GM19468 (cell line): ENCODE measurements at regions not wholly inside any gene's neighbourhood (a gene's known extent, or its start where the extent isn't known, plus 50 kb on each side); places are given as distances from the start of the nearest gene placed in this dataset.

Experiments used
- ATAC-seq: cut with Tn5 transposase; IDR thresholded peaks from one replicate; pipeline ENCODE4 v1.9.1; 2021; ENCODE audit warnings: mild to moderate bottlenecking, moderate library complexity, moderate number of reproducible peaks; ENCODE audit not compliant: unreplicated experiment; ENCODE audit errors: extremely low read depth

GRCh38 chr18:38944446-38945024, 1378.9 kb upstream of the CELF4 start:
- no peak for ATAC-seq

DNA sequence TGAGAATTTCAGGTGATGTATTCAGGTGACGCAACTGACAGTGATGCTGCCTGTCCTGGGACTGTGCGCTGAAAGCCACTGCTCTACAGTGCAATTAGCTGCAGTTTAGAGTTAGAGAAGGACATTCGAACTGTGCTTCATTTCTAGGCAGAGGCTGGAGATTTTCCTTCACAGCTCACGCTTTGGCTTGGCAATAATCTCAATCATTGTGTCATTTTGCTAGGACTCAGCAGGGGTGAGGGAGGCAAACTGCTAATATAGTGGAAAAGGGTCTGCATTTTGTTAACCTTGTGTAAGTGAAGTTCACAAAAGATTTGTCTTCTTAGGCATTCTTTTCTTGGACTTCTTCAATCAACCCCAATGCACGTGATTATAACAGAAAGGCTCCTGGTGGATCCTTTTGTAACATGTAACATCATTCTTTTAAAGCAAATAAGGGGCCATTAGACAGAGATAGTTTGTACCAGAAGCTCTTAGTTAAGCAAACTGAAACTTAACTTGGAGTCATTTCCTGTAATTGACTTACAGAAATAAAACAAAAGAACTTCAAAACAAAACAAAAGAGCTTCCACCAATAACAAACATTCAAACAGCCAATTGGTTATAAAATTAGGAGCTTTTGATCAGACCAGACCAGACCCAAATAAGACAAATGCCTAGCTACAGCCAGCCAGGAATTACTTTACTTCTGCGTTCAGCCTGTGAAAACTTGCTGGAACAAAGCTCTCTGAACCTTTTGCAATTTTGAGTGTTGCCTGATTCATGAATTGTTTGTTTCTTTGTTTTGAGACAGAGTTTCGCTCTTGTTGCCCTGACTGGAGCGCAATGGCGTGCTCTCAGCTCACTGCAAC, 1376.3 kb upstream of the CELF4 start:
- no peak for ATAC-seq

- ATAC-seq = peak; percentile 86
These were observed 1375.4 kb upstream of the CELF4 start for GRCh38 chr18:38940863-38941531.

DNA sequence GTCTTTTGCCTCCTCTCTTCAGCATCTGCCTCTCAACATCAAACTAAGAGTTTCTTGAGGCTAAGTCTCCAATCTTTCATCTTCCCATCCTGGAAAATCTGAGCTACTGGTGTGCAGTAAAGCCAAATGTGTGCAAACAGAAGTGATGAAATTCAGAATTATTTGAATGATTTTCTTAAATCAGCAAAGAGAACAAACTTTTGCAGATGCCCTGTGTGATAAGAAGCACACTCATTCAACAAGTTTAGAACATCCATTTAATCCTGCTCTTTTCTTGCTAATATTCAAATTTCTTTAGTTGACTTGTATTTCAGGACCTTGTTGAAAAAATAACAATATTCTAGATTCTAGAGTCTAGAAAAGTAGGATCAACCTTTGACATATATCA, 1374.9 kb upstream of the CELF4 start:
- ATAC-seq = no peak

GRCh38 chr18:38933910-38934510, 1368.4 kb upstream of the CELF4 start:
- ATAC-seq = no peak

GRCh38 chr18:38933322-38933721, 1367.7 kb upstream of the CELF4 start:
- no peak for ATAC-seq

GRCh38 chr18:38932752-38933151, 1367.2 kb upstream of the CELF4 start:
- ATAC-seq = peak; percentile 30

DNA sequence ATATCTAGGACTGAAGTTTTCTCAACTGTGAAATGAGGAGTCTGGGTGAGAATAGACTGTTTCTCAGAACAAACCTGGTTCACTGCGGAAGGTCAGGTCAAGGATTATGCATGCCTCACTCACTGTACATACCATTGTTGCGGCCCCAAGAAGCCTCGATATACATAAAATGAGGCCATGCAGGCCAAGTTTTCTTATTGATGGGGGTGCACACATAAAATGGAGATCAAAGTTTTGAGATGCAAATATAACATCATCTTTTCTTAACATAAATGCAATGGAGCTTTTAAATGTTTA, 1366.1 kb upstream of the CELF4 start:
- ATAC-seq = no peak

DNA sequence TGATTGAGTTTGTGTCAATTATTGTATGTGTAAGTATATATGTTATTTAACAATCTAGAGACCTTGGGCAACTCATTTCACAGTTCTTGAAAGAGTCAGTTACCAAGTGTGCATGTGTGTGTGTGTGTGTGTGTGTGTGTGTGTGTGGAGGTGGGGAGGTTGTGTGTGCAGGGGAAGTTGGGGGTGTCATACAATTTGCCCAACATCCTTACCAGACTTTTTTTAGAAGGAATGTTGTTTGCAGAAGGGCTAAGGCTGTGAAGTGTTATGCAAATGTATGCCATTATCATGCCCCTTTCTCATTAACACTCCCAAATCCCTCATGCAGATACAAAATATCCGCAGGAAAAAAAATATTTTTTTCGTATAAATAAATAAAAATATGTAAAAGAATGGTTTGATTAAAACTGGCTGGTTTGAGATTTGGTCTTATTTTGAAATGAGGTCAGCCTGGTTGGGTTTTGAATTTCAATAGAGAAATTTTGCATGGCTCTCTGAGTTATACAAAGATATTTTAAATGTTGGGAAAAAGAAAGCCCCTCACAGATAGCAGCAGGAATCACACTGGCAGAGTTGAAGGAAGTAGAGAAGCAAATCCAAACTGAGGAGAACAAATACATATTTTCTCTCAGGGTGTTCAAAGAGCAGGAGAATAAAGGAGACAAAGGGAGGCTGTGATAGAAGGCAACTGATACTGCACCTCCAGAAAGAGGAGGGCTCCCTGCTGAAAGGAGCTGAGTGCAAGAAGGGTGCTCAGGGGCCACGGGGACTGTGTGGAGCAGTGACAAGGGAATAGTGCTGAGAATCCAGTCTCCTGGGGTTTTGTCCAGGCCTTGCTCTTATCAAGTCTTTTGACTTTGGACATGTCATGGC, 1365.5 kb upstream of the CELF4 start:
- ATAC-seq = no peak

DNA sequence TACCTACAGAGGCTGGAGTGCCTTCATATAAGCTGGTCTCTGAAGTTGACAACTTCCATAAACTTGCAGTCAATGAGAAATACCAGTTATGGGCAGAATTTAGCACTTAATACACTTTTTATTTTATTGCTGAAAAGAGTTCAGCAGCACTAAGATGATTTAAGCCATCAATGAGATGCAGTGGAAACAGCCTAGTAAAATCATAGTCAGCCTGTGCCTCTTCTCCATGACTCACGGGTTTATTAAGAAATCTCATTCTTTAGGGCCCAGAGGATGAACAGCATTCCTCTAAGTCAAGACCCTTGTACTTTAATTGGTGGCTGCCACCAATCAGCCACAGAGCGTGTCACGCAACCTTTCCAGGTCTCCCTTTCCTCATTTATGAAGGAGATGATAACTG, 1357.9 kb upstream of the CELF4 start:
- no peak for ATAC-seq

GRCh38 chr18:38923126-38923525, 1357.5 kb upstream of the CELF4 start:
- ATAC-seq = no peak

DNA sequence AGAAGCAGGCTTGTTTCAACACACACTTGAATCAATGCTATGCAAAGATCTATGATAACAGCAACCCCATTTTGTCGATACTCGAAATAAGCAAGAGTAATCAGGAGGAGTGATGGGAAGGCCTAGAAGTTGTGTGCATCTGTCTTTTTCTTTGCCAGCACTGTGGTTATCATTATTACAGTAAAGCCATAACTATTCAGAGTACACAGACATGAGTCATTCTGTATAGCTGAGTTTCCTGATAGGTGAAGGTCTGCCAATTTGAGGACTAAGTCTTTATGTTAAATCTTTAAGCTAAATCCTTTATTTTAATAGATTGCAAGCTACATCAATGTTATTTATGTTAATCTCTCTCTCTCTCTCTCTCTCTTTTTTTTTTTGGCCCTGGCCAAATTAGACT, 1344.4 kb upstream of the CELF4 start:
- no peak for ATAC-seq

- ATAC-seq = no peak
These were observed 1337.2 kb upstream of the CELF4 start for GRCh38 chr18:38902796-38903195.

GRCh38 chr18:38900445-38900844, 1334.8 kb upstream of the CELF4 start:
- ATAC-seq = no peak

- no peak for ATAC-seq
These were observed 1334.4 kb upstream of the CELF4 start for GRCh38 chr18:38900031-38900430.

GRCh38 chr18:38899252-38899651, 1333.7 kb upstream of the CELF4 start:
- ATAC-seq = no peak

GRCh38 chr18:38898167-38898566, 1332.6 kb upstream of the CELF4 start:
- ATAC-seq = no peak

DNA sequence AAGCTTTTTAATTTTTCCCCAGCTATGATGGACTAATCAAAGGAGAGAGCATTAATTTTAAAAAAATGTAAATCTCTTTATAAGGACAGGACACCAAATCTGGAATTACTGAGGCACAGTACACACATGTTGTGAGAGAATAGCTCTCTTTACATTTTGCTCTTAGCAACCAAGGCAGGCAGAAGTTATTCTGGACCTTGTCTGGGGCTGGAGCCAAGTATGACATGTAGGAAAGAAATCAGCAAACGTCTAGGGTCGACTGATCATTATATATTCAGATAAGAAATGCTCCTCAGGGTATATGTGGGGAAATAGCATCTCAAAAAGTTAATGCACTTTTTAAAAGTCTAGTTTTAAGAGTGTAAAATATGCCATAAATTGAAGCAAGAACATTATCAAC, 1330.0 kb upstream of the CELF4 start:
- no peak for ATAC-seq

DNA sequence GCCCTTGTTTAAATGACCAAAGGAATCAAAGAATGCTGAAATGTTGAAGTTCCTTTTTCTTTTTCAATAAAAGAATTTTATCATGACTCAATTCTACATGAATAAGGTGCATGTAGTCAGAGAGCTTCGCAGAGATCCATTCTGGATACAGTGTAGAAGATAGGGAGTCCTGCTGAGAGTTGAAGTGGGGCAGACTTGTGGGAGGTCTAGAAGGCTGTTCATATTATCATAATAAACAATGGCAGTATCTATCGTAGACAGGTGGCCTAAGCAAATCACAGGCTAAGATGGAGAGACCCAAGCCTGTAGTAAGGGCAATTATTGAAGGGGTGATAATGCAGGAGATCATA, 1322.0 kb upstream of the CELF4 start:
- ATAC-seq = no peak

DNA sequence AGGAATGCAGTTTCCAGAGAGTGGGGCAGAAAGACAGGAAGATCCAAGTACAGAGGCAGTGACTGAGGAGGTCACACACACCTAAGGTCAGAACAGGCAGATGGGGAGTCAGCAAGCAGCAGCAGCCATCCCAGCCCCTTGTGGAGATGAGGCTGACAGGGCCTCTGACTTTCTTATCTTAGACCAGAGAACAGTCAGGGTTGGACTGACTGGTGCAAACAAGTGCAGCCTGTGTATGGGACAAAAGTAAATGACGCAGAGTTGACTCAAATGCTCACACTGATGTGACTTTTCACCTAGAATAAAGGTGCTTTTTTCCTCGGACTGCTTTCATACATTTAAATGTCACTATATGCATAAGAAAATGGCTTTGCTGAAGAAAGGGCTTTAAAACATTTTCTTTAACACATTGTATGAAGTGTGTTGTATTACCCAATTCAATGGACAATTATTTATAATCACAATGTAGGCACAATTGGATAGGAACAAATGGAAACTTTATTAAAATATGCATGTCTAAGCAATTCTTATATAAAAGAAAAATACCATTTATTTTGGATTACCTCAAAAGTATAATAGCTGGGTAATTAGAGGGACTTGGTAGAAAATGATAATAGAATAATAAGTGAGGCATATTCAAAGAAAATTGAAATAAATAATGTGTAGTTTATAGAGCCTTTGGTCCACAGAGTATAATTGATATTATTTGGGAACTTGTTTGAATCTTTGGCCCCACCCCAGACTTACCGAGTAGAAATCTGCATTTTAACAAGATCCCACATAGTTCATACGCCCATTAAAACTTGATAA, 1321.5 kb upstream of the CELF4 start:
- no peak for ATAC-seq
